Tibial nerve (tissue), 4 donors: ENCODE measurements at regions not wholly inside any gene's neighbourhood (a gene's known extent, or its start where the extent isn't known, plus 50 kb on each side); places are given as distances from the start of the nearest gene placed in this dataset.

Experiments used
- EP300 ChIP-seq, 2 donors: sonication (generic); formaldehyde crosslinking; IDR thresholded peaks; one replicate each; pipeline ENCODE4 v1.6.1; 2017; ENCODE audit warnings: antibody characterized with exemption in 2 of 2, mild to moderate bottlenecking in 1 of 2
- POLR2A ChIP-seq, 2 donors: fragments of 450-650 bp; IDR thresholded peaks; one replicate each; pipeline ENCODE4 v1.6.1; 2017; ENCODE audit warnings: antibody characterized with exemption in 2 of 2, mild to moderate bottlenecking in 2 of 2, moderate library complexity in 2 of 2
- TF ChIP-seq, protein P1 (sequence below), 5 experiments: fragments of 200-600 bp in 3 of 5; fragments of 450-650 bp in 2 of 5; sonication (generic) in 3 of 5; IDR thresholded peaks; one replicate each; pipeline ENCODE4 v1.5.1; 2016 to 2019; ENCODE audit warnings: antibody characterized with exemption in 5 of 5, mild to moderate bottlenecking in 3 of 5, moderate library complexity in 2 of 5

DNA sequence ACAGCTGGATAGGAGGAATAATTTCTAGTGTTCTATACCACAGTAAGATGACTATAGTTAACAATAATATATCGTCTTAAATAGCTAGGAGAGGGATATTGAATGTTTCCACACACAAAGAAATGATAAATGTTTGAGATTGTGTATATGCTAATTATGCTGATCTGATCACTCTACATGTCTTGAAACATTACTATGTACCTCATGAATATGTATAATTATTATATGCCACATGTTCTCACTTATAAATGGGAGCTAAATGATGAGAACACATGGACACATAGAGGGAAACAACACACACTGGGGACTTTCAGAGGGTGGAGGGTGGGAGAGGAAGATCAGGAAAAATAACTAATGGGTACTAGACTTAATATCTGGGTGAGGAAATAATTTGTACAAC is 53.2 kb upstream of the MAGEA4 start:
- TF ChIP-seq, protein P1, sequence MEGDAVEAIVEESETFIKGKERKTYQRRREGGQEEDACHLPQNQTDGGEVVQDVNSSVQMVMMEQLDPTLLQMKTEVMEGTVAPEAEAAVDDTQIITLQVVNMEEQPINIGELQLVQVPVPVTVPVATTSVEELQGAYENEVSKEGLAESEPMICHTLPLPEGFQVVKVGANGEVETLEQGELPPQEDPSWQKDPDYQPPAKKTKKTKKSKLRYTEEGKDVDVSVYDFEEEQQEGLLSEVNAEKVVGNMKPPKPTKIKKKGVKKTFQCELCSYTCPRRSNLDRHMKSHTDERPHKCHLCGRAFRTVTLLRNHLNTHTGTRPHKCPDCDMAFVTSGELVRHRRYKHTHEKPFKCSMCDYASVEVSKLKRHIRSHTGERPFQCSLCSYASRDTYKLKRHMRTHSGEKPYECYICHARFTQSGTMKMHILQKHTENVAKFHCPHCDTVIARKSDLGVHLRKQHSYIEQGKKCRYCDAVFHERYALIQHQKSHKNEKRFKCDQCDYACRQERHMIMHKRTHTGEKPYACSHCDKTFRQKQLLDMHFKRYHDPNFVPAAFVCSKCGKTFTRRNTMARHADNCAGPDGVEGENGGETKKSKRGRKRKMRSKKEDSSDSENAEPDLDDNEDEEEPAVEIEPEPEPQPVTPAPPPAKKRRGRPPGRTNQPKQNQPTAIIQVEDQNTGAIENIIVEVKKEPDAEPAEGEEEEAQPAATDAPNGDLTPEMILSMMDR (IDR thresholded peaks at IDR 0.05): no peak
- TF ChIP-seq POLR2A (IDR thresholded peaks at IDR 0.05): no peak
- TF ChIP-seq EP300 (IDR thresholded peaks at IDR 0.05): no peak
